ENCODE measurements at regions not wholly inside any gene's neighbourhood (a gene's known extent, or its start where the extent isn't known, plus 50 kb on each side); places are given as distances from the start of the nearest gene placed in this dataset.
"Not testable (repeated sequence)": the region's sequence is repeated elsewhere in the genome, so short reads cannot be mapped to it uniquely, and the experiment has no call there.

- no peak for DNase-seq
Measured at GRCh38 chr12:38016602-38017001, 300.0 kb upstream of the ALG10B start.

GRCh38 chr12:38025916-38026315, 290.7 kb upstream of the ALG10B start:
- no peak for DNase-seq

- no peak for DNase-seq
Measured at GRCh38 chr12:38053113-38053512, 263.5 kb upstream of the ALG10B start.

- no peak for DNase-seq
Measured at GRCh38 chr12:38053655-38054464, 262.7 kb upstream of the ALG10B start.

GRCh38 chr12:38056701-38057689, 259.6 kb upstream of the ALG10B start:
- DNase-seq: no peak

- DNase-seq: no peak
Measured at GRCh38 chr12:38099686-38100085, 216.9 kb upstream of the ALG10B start.

- no peak for DNase-seq
Measured at GRCh38 chr12:38101753-38102152, 214.8 kb upstream of the ALG10B start.

- no peak for DNase-seq
Measured at GRCh38 chr12:38102197-38102596, 214.4 kb upstream of the ALG10B start.

GRCh38 chr12:38110026-38110699, 206.4 kb upstream of the ALG10B start:
- no peak for DNase-seq

GRCh38 chr12:38113991-38114390, 202.6 kb upstream of the ALG10B start:
- DNase-seq: no peak

- no peak for DNase-seq
Measured at GRCh38 chr12:38116968-38117367, 199.6 kb upstream of the ALG10B start.

GRCh38 chr12:38118632-38119031, 197.9 kb upstream of the ALG10B start:
- no peak for DNase-seq

GRCh38 chr12:38120438-38120837, 196.1 kb upstream of the ALG10B start:
- DNase-seq: no peak

GRCh38 chr12:38123028-38123427, 193.5 kb upstream of the ALG10B start:
- not testable (repeated sequence) for DNase-seq

GRCh38 chr12:38123566-38124246, 192.9 kb upstream of the ALG10B start:
- DNase-seq: no peak

- DNase-seq: no peak
Measured at GRCh38 chr12:38124247-38125012, 192.1 kb upstream of the ALG10B start.

GRCh38 chr12:38132139-38132538, 184.4 kb upstream of the ALG10B start:
- no peak for DNase-seq

- no peak for DNase-seq
Measured at GRCh38 chr12:38137287-38137686, 179.3 kb upstream of the ALG10B start.

- DNase-seq: no peak
Measured at GRCh38 chr12:38137716-38138115, 178.9 kb upstream of the ALG10B start.

- peak; percentile 10 to 58 for DNase-seq
Measured at GRCh38 chr12:38138225-38139221, 178.1 kb upstream of the ALG10B start.
